Loucy (cell line): ENCODE measurements at regions not wholly inside any gene's neighbourhood (a gene's known extent, or its start where the extent isn't known, plus 50 kb on each side); places are given as distances from the start of the nearest gene placed in this dataset.

Experiments used
- H2AFZ ChIP-seq: fragments of 200-600 bp; sonication (generic); 2 replicates; pipeline ENCODE4 v1.6.0; 2016; ENCODE audit warnings: antibody characterized with exemption, mild to moderate bottlenecking, low read length, moderate library complexity
- H3F3A ChIP-seq: fragments of 200-600 bp; 2 replicates; pipeline ENCODE4 v1.6.0; 2016; ENCODE audit warnings: antibody characterized with exemption, low read depth, mild to moderate bottlenecking
- H3K27me3 ChIP-seq: fragments of 200-600 bp; sonication (generic); 2 replicates; pipeline ENCODE4 v1.6.1; 2014; ENCODE audit warnings: low read length, mild to moderate bottlenecking; ENCODE audit not compliant: insufficient read depth, poor library complexity, severe bottlenecking
- H3K36me3 ChIP-seq: fragments of 200-600 bp; sonication (generic); 2 replicates; pipeline ENCODE4 v1.6.1; 2016; ENCODE audit warnings: low read length; ENCODE audit not compliant: insufficient read depth
- H3K4me1 ChIP-seq: fragments of 200-600 bp; sonication (generic); 2 replicates; pipeline ENCODE4 v1.5.1; 2014; ENCODE audit warnings: low read length, mild to moderate bottlenecking; ENCODE audit not compliant: insufficient read depth, poor library complexity, severe bottlenecking
- H3K4me2 ChIP-seq: fragments of 200-600 bp; sonication (generic); 2 replicates; pipeline ENCODE4 v1.6.0; 2014; ENCODE audit warnings: antibody characterized with exemption, low read length, low read depth, mild to moderate bottlenecking; ENCODE audit not compliant: poor library complexity, severe bottlenecking
- H3K4me3 ChIP-seq: fragments of 200-600 bp; sonication (generic); 2 replicates; pipeline ENCODE4 v1.5.1; 2014; ENCODE audit warnings: low read length, mild to moderate bottlenecking, mixed read lengths; ENCODE audit not compliant: poor library complexity, severe bottlenecking
- H3K79me2 ChIP-seq: fragments of 200-600 bp; sonication (generic); 2 replicates; pipeline ENCODE4 v1.6.1; 2014; ENCODE audit warnings: low read length; ENCODE audit not compliant: insufficient read depth
- H3K9ac ChIP-seq: fragments of 200-600 bp; sonication (generic); 2 replicates; pipeline ENCODE4 v1.6.0; 2014; ENCODE audit warnings: mild to moderate bottlenecking, low read depth, low read length, moderate library complexity; ENCODE audit not compliant: poor library complexity, severe bottlenecking
- H3K9me2 ChIP-seq: fragments of 200-600 bp; sonication (generic); replicated peaks from 2 replicates; pipeline ENCODE4 v1.6.1; 2016; ENCODE audit warnings: low read depth, low read length, mixed read lengths
- H3K9me3 ChIP-seq: fragments of 200-600 bp; sonication (generic); 2 replicates; pipeline ENCODE4 v1.6.1; 2014; ENCODE audit warnings: mild to moderate bottlenecking, antibody characterized with exemption, low read length, low read depth; ENCODE audit not compliant: insufficient read depth
- H4K20me1 ChIP-seq: fragments of 200-600 bp; sonication (generic); 2 replicates; pipeline ENCODE4 v1.6.0; 2014; ENCODE audit warnings: antibody characterized with exemption, low read length, mild to moderate bottlenecking; ENCODE audit not compliant: insufficient read depth, poor library complexity, severe bottlenecking
- EZH2phosphoT487 ChIP-seq: fragments of 200-600 bp; IDR thresholded peaks from 2 replicates; pipeline ENCODE4 v1.6.1; 2018; ENCODE audit warnings: antibody characterized with exemption, mild to moderate bottlenecking, moderate library complexity, borderline replicate concordance
- TF ChIP-seq, protein P1 (sequence below): fragments of 200-600 bp; sonication (generic); conservative IDR thresholded peaks from 2 replicates; pipeline ENCODE4 v1.5.1; 2014; ENCODE audit warnings: mild to moderate bottlenecking, antibody characterized with exemption, low read length

DNA sequence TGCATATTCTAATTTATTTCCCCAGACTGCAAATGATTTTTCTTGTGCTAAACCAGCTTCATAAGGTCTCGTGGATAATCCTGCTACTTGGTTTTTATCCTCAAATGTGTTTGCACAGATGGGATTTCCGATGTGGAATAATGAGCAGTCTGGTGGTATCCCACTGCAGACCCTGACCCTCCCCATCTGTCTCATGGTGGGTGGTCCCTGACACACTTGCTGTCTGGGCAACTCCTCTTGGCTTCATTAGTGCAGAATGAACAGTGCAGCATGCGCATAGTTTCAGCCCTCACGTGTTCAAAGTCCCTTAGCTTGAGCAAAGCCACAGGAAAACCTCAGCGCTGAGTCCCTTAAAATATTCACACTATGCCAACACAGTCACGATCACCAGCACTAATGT, 996.5 kb downstream of the AACS start:
- no peaks in the 10 kb centered on the region for H3F3A ChIP-seq
- H3K4me2 ChIP-seq, result no peak overlapping the region
- H2AFZ ChIP-seq, result no peak overlapping the region
- no peaks in the 10 kb centered on the region for H3K27me3 ChIP-seq
- TF ChIP-seq, protein P1, sequence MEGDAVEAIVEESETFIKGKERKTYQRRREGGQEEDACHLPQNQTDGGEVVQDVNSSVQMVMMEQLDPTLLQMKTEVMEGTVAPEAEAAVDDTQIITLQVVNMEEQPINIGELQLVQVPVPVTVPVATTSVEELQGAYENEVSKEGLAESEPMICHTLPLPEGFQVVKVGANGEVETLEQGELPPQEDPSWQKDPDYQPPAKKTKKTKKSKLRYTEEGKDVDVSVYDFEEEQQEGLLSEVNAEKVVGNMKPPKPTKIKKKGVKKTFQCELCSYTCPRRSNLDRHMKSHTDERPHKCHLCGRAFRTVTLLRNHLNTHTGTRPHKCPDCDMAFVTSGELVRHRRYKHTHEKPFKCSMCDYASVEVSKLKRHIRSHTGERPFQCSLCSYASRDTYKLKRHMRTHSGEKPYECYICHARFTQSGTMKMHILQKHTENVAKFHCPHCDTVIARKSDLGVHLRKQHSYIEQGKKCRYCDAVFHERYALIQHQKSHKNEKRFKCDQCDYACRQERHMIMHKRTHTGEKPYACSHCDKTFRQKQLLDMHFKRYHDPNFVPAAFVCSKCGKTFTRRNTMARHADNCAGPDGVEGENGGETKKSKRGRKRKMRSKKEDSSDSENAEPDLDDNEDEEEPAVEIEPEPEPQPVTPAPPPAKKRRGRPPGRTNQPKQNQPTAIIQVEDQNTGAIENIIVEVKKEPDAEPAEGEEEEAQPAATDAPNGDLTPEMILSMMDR, result no peak
- no peak for TF ChIP-seq EZH2phosphoT487
- H3K36me3 ChIP-seq, result no peaks in the 10 kb centered on the region
- H3K9me2 ChIP-seq, result no peaks in the 10 kb centered on the region
- no peak overlapping the region for H3K4me3 ChIP-seq
- no peak overlapping the region for H3K9ac ChIP-seq
- H4K20me1 ChIP-seq, result no peaks in the 10 kb centered on the region
- H3K79me2 ChIP-seq, result no peaks in the 10 kb centered on the region
- no peaks in the 10 kb centered on the region for H3K9me3 ChIP-seq
- H3K4me1 ChIP-seq, result no peaks in the 10 kb centered on the region

DNA sequence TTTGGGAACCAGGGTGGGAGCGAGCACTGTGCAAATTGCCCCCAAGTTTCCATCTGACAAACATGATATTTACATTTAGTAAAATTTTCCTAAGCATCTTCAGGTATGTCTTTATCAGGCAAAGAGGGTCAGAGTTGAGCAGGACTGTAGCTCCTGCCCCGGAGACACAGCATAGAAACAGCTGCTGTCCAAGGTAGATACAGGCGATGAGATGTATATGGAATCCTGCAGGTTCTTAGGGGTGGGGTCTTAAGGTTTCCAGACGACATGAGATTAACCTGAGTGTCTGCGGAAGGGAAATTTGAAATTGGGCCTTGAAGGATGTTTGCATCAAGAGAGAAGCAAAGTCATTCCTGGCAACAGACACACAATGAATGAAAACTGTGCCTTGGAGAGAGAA, 998.8 kb downstream of the AACS start:
- Histone ChIP-seq H3K27me3 (no peaks in the 10 kb centered on the region), H3K9me3 (no peaks in the 10 kb centered on the region), H3K9ac (no peak overlapping the region), H3K4me3 (no peak overlapping the region), H2AFZ (no peak overlapping the region), H4K20me1 (no peaks in the 10 kb centered on the region), H3K4me2 (no peak overlapping the region), H3K36me3 (no peaks in the 10 kb centered on the region), H3K4me1 (no peaks in the 10 kb centered on the region), H3F3A (no peaks in the 10 kb centered on the region), H3K9me2 (no peaks in the 10 kb centered on the region), H3K79me2 (no peaks in the 10 kb centered on the region)
- TF ChIP-seq, protein P1, result no peak

DNA sequence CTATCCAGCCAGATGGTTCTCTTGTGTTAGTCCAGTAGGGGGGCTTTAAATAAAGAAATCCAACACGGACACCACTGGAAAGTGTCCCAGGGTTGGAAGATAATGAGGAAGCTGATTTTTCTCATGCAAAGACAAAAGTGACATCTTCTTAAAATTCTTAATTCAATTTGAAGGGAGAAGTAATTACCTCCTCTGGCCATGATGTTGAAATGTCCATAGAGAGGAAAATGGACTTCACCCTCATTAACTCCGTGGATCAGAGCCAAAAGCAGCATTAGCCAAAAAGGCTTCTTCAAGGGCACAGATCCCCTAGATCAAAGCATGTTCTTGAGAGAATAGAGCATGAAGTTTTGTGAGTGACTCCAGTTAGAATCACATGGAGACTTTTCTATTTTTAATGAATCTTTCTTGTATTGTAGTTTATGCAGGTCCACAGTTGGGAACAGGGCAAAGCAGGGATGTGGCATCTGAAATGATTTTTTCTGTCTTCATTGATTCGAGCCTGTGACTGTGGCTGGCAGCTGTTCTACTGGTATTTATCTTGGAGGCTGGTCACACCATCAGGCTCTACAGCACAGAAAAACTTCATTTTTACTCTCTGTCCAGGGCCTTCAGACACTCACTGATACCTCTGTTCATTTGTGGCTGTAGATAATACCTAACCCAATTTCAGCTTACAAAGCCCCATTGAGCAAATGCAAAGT, 1002.5 kb downstream of the AACS start:
- H3K4me1 ChIP-seq, result no peaks in the 10 kb centered on the region
- H3F3A ChIP-seq, result no peaks in the 10 kb centered on the region
- no peaks in the 10 kb centered on the region for H3K9me3 ChIP-seq
- H2AFZ ChIP-seq, result no peak overlapping the region
- no peak overlapping the region for H3K4me2 ChIP-seq
- no peaks in the 10 kb centered on the region for H3K9me2 ChIP-seq
- no peak overlapping the region for H3K9ac ChIP-seq
- no peaks in the 10 kb centered on the region for H3K79me2 ChIP-seq
- TF ChIP-seq, protein P1, result no peak
- TF ChIP-seq EZH2phosphoT487, result no peak
- H3K27me3 ChIP-seq, result no peaks in the 10 kb centered on the region
- H3K36me3 ChIP-seq, result no peaks in the 10 kb centered on the region
- no peaks in the 10 kb centered on the region for H4K20me1 ChIP-seq
- no peak overlapping the region for H3K4me3 ChIP-seq
